Mucosa of descending colon (tissue), 3 donors: ENCODE measurements at regions not wholly inside any gene's neighbourhood (a gene's known extent, or its start where the extent isn't known, plus 50 kb on each side); places are given as distances from the start of the nearest gene placed in this dataset.

Experiments
- ATAC-seq: fragments of 200-7000 bp; cut with Tn5 transposase; one replicate; pipeline ENCODE4 v1.9.1; 2020; ENCODE audit warnings: mild to moderate bottlenecking, moderate library complexity
- DNase-seq, 3 donors: peaks; one replicate each; pipeline ENCODE4 v3.0.0-alpha.2; 2020
- H3K36me3 ChIP-seq: fragments of 200-600 bp; one replicate; pipeline ENCODE4 v1.8.0; 2021; ENCODE audit warnings: low read depth, mild to moderate bottlenecking
- H3K4me1 ChIP-seq: fragments of 200-600 bp; one replicate; pipeline ENCODE4 v1.8.0; 2021; ENCODE audit warnings: low read depth, mild to moderate bottlenecking
- H3K4me3 ChIP-seq: fragments of 200-600 bp; one replicate; pipeline ENCODE4 v1.8.0; 2021; ENCODE audit warnings: mild to moderate bottlenecking
- H3K9me3 ChIP-seq: fragments of 200-600 bp; one replicate; pipeline ENCODE4 v1.8.0; 2021; ENCODE audit warnings: mild to moderate bottlenecking
- intact Hi-C, 2 donors: fragments of 100-400 bp; cut with DNase I in 1 of 2; cut with micrococcal nuclease in 1 of 2; formaldehyde crosslinking; loops; one replicate each; pipeline versions ENCODE4 v1.11.0 to v1.11.1; 2022; cut with DNase I, micrococcal nuclease
- TF ChIP-seq, protein P1 (sequence below): fragments of 200-600 bp; IDR thresholded peaks from one replicate; pipeline ENCODE4 v1.8.0; 2022; ENCODE audit warnings: antibody characterized with exemption, mild to moderate bottlenecking
- donor health status: DM: no; HTN: no; CAD: no; lungs with moderate emphysema.
- donor health status: DM: no; HTN: no; CAD: no.
- donor health status: DM: no; HTN: yes; CAD: no.

DNA sequence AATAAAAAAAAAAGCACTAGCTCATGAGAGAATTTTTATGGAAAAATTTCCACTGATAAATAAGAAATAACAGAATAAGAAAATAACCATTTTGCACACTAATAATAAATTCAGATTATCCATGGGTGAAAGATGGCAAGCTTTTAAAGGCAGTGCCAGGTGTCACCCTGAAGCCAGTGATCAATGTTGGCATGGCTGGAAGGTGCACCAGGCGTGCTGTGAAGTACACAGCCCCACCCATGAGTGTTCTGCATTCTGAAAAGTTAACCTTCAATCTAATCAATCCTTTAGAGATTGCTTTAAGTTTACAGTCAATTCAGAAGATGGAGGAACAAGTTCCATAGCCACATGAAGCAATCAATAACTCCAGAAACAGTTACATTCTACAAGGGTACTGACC, 284.4 kb downstream of the C6orf118 start:
- intact Hi-C loops = no loop called here
- ATAC-seq (no peak), DNase-seq (no peak)
- Histone ChIP-seq H3K4me3 (no peak overlapping the region), H3K4me1 (no peaks in the 10 kb centered on the region), H3K36me3 (no peaks in the 10 kb centered on the region), H3K9me3 (peaks cover 40% of the 10 kb centered on the region)
- TF ChIP-seq, protein P1, sequence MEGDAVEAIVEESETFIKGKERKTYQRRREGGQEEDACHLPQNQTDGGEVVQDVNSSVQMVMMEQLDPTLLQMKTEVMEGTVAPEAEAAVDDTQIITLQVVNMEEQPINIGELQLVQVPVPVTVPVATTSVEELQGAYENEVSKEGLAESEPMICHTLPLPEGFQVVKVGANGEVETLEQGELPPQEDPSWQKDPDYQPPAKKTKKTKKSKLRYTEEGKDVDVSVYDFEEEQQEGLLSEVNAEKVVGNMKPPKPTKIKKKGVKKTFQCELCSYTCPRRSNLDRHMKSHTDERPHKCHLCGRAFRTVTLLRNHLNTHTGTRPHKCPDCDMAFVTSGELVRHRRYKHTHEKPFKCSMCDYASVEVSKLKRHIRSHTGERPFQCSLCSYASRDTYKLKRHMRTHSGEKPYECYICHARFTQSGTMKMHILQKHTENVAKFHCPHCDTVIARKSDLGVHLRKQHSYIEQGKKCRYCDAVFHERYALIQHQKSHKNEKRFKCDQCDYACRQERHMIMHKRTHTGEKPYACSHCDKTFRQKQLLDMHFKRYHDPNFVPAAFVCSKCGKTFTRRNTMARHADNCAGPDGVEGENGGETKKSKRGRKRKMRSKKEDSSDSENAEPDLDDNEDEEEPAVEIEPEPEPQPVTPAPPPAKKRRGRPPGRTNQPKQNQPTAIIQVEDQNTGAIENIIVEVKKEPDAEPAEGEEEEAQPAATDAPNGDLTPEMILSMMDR = no peak

DNA sequence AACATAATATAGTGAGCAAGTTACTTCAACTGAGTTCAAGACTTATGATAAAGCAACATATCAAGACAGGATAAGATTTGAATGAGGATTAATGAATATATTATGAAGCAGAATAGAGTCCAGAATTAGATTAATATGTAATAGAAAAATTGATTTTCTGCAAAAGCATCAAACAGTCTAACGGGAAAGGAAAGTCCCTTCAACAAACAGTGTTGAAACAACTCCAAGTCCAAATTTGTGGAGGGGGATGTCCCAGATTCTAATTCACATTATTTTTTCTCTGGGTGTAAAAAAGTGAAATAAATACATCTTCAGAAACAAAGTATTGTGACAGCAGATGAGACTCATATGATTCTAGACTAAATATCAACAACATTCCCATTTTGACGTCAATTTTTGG, 289.7 kb downstream of the C6orf118 start:
- Histone ChIP-seq H3K36me3 (no peaks in the 10 kb centered on the region), H3K4me1 (no peaks in the 10 kb centered on the region), H3K4me3 (no peak overlapping the region), H3K9me3 (peaks cover 43% of the 10 kb centered on the region)
- TF ChIP-seq, protein P1 = no peak
- ATAC-seq (no peak), DNase-seq (no peak)
- intact Hi-C loops = no loop called here

DNA sequence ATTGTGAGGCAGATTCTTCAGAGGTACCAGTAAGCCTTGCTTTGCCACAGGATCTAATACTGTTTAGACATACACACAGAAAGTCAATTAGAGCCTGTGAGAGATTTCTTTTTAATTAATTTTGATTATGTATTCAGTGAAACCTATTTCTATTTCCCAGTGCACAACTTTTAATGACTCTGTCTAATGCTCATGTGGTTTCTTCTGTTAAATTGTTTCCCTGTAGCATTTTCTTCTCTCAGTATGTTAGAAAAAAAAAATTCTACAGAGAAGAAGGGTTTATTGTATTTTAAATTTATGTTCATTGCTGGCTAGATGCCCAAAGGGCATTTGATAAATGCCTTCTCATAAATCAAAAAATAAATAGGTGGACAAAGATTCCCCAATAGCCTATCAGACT, 293.7 kb downstream of the C6orf118 start:
- no peaks in the 10 kb centered on the region for H3K36me3 ChIP-seq
- intact Hi-C loops = no loop called here
- no peaks in the 10 kb centered on the region for H3K4me1 ChIP-seq
- DNase-seq = no peak
- H3K9me3 ChIP-seq = peaks cover 29% of the 10 kb centered on the region
- no peak overlapping the region for H3K4me3 ChIP-seq
- no peak for ATAC-seq
- TF ChIP-seq, protein P1 = no peak

DNA sequence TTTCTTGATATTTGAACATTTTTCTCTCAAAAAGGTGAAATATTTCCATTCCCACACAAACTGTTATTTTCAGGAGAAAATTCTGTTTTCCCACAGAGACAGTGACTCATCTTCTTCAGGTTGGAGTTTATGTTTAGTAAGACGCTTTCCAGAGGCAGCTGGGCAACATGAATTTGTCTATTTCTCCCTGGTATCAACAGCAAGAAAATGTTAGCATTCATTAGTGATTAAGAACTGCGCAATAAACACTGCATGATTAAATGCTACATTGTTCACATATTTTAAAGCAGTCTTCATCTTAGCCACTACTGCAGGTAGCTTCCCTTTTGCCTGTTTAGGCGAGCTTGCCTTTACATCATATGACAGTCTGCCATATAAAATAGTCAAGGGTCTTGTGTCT, 295.7 kb downstream of the C6orf118 start:
- ATAC-seq = no peak

DNA sequence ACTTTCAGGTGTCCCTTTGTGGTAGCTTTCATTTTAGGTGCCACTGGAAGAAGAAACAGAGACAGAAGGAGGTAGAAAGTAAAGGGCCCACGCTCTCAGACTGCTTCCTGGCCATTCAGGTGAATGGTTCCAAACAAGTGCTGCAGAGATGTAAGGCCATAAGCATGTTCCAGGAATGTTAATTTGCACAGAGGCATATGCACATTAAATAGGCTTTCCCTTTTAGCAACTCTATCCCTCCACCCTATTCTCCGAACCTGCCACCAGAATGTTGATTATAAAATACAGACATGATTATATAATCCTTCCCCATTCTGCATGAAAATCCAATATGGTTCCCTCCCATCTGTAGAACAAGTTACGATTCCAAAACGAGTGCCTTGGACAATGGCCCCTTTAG, 297.2 kb downstream of the C6orf118 start:
- Histone ChIP-seq H3K4me3 (no peak overlapping the region), H3K9me3 (peaks cover 42% of the 10 kb centered on the region), H3K4me1 (no peaks in the 10 kb centered on the region), H3K36me3 (no peaks in the 10 kb centered on the region)
- ATAC-seq (no peak), DNase-seq (no peak)
- intact Hi-C loops = no loop called here
- TF ChIP-seq, protein P1 = no peak

More for the DNA sequence above, 295.7 kb downstream of the C6orf118 start:
- Histone ChIP-seq H3K4me3 (no peak overlapping the region), H3K4me1 (no peaks in the 10 kb centered on the region), H3K36me3 (no peaks in the 10 kb centered on the region), H3K9me3 (peaks cover 33% of the 10 kb centered on the region)
- TF ChIP-seq, protein P1 = no peak
- DNase-seq = no peak
- intact Hi-C loops = no loop called here
